Activated CD8-positive, alpha-beta T cell treated with anti-CD3 and anti-CD28 coated beads for 36 hours (primary cell): ENCODE measurements at regions not wholly inside any gene's neighbourhood (a gene's known extent, or its start where the extent isn't known, plus 50 kb on each side); places are given as distances from the start of the nearest gene placed in this dataset.

Experiments used
- ATAC-seq: fragments of 200-7000 bp; cut with Tn5 transposase; one replicate; pipeline ENCODE4 v1.10.0; 2021; ENCODE audit warnings: mild to moderate bottlenecking, moderate library complexity
- CTCF ChIA-PET: fragments of 350-600 bp; sonication (Branson Sonifier 250); formaldehyde crosslinking; loops from one replicate; lab custom pipeline; 2021; ENCODE audit warnings: antibody characterized with exemption; lab: Charles Lee
- POLR2A ChIA-PET: fragments of 350-600 bp; sonication (Branson Sonifier 250); formaldehyde crosslinking; loops from one replicate; lab custom pipeline; 2021; ENCODE audit warnings: antibody characterized with exemption; lab: Charles Lee
- DNase-seq: peaks from one replicate; pipeline ENCODE4 v3.0.0-alpha.2; 2020
- H3K27ac Mint-ChIP-seq: one replicate; pipeline ENCODE4 v1.8.0; 2021; ENCODE audit warnings: mild to moderate bottlenecking, mixed read lengths
- H3K27me3 Mint-ChIP-seq: one replicate; pipeline ENCODE4 v1.8.0; 2021; ENCODE audit warnings: mixed read lengths
- H3K36me3 Mint-ChIP-seq: one replicate; pipeline ENCODE4 v1.8.0; 2021; ENCODE audit warnings: low read depth, mixed read lengths
- H3K4me1 Mint-ChIP-seq: one replicate; pipeline ENCODE4 v1.8.0; 2021; ENCODE audit warnings: low read depth, mixed read lengths
- H3K4me3 Mint-ChIP-seq: one replicate; pipeline ENCODE4 v1.8.0; 2021; ENCODE audit warnings: mild to moderate bottlenecking, moderate library complexity, mixed read lengths
- H3K9me3 Mint-ChIP-seq: one replicate; pipeline ENCODE4 v1.8.0; 2021; ENCODE audit warnings: mixed read lengths
- intact Hi-C: fragments of 100-400 bp; cut with micrococcal nuclease; formaldehyde crosslinking; loops from one replicate; pipeline ENCODE4 v1.10.0; 2022
- TF ChIP-seq, protein P1 (sequence below): fragments of 200-600 bp; IDR thresholded peaks from one replicate; pipeline ENCODE4 v1.8.0; 2022; ENCODE audit warnings: antibody characterized with exemption, mild to moderate bottlenecking

DNA sequence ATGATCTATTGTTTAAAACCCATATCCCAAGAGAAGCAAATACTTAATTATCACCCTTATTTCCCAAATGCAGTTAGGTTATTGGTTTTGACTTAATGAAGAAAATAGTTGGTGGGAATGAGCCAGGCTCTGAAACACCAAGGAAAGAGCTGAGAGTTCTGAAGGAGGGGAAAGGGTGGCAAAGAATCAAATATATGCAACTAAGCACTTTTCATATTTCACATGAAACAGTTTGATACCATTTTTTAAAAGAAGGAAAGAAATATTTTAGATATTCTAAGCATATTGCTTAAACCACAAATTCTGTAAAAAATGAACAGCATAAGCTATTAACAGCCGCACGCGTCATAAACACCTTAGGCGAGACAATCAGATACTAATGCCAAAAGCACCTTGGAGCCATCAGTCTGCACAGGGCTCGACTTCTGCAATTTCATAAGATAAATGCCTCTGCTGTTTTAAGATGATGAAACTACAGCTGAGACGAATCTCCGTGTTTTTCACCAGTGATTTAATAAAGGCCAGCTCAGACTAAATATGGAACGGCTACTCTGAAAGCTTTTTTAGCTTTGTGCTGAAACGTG lies 371.7 kb downstream of the EN1 start:
- no peak for DNase-seq
- no peak overlapping the region for H3K4me3 Mint-ChIP-seq
- H3K27ac Mint-ChIP-seq = no peak overlapping the region

DNA sequence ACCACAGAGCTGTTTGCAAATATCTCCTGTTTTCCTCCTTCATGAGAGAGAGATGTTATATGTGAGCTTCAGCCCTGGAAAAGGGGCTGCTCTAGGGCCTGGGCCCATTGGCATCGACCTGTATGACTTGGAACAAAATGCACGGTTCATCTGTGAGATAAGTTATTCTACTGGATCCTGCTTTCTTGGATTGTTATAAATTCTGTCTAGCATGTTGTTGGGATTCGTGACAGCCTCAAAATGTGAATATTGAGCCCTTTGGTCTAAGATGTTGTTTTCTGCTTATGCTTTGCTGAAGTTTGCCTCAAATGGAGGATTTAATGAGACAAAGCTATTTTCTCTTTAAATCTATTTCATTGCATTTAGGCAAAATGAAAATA lies 372.9 kb downstream of the EN1 start:
- TF ChIP-seq, protein P1, sequence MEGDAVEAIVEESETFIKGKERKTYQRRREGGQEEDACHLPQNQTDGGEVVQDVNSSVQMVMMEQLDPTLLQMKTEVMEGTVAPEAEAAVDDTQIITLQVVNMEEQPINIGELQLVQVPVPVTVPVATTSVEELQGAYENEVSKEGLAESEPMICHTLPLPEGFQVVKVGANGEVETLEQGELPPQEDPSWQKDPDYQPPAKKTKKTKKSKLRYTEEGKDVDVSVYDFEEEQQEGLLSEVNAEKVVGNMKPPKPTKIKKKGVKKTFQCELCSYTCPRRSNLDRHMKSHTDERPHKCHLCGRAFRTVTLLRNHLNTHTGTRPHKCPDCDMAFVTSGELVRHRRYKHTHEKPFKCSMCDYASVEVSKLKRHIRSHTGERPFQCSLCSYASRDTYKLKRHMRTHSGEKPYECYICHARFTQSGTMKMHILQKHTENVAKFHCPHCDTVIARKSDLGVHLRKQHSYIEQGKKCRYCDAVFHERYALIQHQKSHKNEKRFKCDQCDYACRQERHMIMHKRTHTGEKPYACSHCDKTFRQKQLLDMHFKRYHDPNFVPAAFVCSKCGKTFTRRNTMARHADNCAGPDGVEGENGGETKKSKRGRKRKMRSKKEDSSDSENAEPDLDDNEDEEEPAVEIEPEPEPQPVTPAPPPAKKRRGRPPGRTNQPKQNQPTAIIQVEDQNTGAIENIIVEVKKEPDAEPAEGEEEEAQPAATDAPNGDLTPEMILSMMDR = no peak
- Mint-ChIP-seq H3K27me3 (peaks cover 4% of the 10 kb centered on the region), H3K9me3 (no peaks in the 10 kb centered on the region), H3K4me3 (no peak overlapping the region), H3K27ac (no peak overlapping the region), H3K36me3 (no peaks in the 10 kb centered on the region), H3K4me1 (no peaks in the 10 kb centered on the region)
- intact Hi-C loops = no loop called here
- POLR2A ChIA-PET = no interaction called here
- ATAC-seq (no peak), DNase-seq (no peak)
- CTCF ChIA-PET = no interaction called here

More for the DNA sequence above, 371.7 kb downstream of the EN1 start:
- no peaks in the 10 kb centered on the region for H3K36me3 Mint-ChIP-seq
- TF ChIP-seq, protein P1 = no peak
- ChIA-PET CTCF (interaction anchor here (1.0 kb wide), 2 partner anchors 254 to 380 kb away, joined by 3 to 5 read pairs; no protein-coding TSS in a partner anchor), POLR2A (no interaction called here)
- intact Hi-C loops = no loop called here
- H3K4me1 Mint-ChIP-seq = no peaks in the 10 kb centered on the region
- ATAC-seq = no peak
- no peaks in the 10 kb centered on the region for H3K9me3 Mint-ChIP-seq
- peaks cover 4% of the 10 kb centered on the region for H3K27me3 Mint-ChIP-seq

DNA sequence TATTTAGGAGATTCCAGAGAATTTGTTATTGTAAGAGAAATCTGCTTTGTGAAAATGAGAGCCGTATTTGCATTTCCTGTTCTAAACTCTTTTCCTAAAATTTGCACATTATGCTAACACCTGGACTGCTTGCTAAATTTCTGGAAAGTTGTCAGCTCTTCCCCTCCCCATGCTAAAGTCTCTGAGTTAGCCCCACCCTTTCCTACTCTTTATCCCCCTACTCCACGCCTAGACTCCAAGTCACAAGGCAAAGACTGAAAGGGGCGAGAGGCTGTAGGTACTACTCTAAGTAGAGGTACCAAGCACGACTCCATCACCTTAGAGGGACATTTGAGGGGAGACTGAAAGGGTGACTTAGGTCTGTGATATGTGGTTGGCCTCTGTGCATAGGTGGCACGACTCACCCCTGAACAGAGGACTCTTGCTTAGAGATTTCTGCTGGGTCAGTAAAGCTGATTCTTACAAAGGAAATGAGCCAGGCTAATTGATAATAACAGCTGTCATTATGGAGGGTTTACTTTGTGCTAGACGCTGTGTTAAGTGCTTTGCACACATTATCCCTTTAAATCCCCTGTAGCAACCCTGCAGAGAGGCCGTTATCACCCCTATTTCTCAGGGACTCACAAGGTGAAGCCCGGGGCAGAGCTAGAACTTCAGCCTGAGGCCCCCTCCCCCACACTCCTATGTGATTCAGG lies 373.5 kb downstream of the EN1 start:
- H3K9me3 Mint-ChIP-seq = no peaks in the 10 kb centered on the region
- intact Hi-C loops = no loop called here

DNA sequence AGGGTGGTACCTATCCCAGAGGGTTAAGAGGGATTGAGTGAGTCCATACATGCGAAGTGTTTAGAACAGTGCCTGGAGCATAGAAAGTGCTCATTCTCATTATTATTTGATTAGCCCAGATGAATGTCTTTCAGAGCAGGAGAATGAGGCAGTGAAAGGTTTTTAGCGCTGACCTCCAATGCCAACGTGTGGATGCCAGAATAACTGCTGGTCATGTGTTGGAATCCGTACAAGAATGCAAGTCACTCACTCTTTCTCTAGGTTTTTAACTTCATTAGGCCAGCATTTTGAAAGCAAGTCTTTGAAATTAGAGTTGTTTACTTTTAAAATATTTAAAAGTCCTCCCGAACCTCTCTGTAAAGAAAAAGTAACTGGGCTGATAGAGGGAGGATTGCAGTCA lies 374.2 kb downstream of the EN1 start:
- H3K4me1 Mint-ChIP-seq = no peaks in the 10 kb centered on the region
- TF ChIP-seq, protein P1 = no peak
- ChIA-PET POLR2A (no interaction called here), CTCF (no interaction called here)
- DNase-seq = no peak
- H3K4me3 Mint-ChIP-seq = no peak overlapping the region
- no peak for ATAC-seq
- no peaks in the 10 kb centered on the region for H3K36me3 Mint-ChIP-seq
- no peaks in the 10 kb centered on the region for H3K9me3 Mint-ChIP-seq
- no peak overlapping the region for H3K27ac Mint-ChIP-seq
- peaks cover 4% of the 10 kb centered on the region for H3K27me3 Mint-ChIP-seq
- intact Hi-C loops = no loop called here

More for the DNA sequence above, 373.5 kb downstream of the EN1 start:
- TF ChIP-seq, protein P1 = no peak
- no peak overlapping the region for H3K4me3 Mint-ChIP-seq
- no peak for DNase-seq
- ATAC-seq = no peak
- CTCF ChIA-PET = no interaction called here
- H3K27me3 Mint-ChIP-seq = peaks cover 4% of the 10 kb centered on the region
- no peak overlapping the region for H3K27ac Mint-ChIP-seq
- POLR2A ChIA-PET = no interaction called here
- H3K4me1 Mint-ChIP-seq = no peaks in the 10 kb centered on the region
- no peaks in the 10 kb centered on the region for H3K36me3 Mint-ChIP-seq

DNA sequence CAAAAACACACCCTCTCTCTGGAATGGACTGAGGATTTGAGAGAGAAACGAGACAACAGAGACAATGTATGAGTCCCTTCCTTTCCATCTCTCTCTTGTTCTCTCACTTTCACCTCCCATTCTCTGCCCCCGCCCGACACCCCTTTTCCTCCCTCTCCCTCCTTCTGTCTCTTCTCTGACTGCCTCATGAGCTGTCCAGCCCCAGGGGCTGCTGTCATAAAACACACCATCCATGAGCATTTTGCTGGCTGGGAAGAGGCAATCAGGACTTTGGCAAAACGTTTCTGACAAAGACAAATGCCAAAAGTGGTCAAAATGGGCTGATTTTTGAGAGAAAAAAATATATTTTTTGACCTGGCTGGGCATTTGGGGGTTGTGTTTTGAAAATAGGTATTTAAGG lies 377.2 kb downstream of the EN1 start:
- ChIA-PET POLR2A (no interaction called here), CTCF (no interaction called here)
- Mint-ChIP-seq H3K27ac (no peak overlapping the region), H3K9me3 (no peaks in the 10 kb centered on the region), H3K4me3 (no peak overlapping the region), H3K27me3 (peaks cover 6% of the 10 kb centered on the region), H3K4me1 (no peaks in the 10 kb centered on the region), H3K36me3 (no peaks in the 10 kb centered on the region)
- TF ChIP-seq, protein P1 = no peak
- ATAC-seq = no peak
- intact Hi-C loops = no loop called here
- no peak for DNase-seq
